Kidney (tissue), 13 donors: ENCODE measurements at regions not wholly inside any gene's neighbourhood (a gene's known extent, or its start where the extent isn't known, plus 50 kb on each side); places are given as distances from the start of the nearest gene placed in this dataset.

Source experiments
- DNase-seq, 5 donors: peaks; one replicate each; pipeline ENCODE4 v3.0.0-alpha.2; 2013 to 2020
- FAIRE-seq: peaks from 2 replicates; lab custom pipeline; 2012; peaks lifted over from hg19 to GRCh38; lab: Jason Lieb, UNC
- H3K27ac ChIP-seq, 2 donors: one replicate each; pipeline ENCODE4 v1.7.0; 2013; ENCODE audit warnings: low read depth in 2 of 2, low read length in 2 of 2, inconsistent platforms in 1 of 2
- H3K27me3 ChIP-seq: one replicate; pipeline ENCODE4 v1.7.1; 2013; ENCODE audit warnings: low read length, inconsistent platforms; ENCODE audit not compliant: control insufficient read depth, insufficient read depth
- H3K36me3 ChIP-seq, 3 donors: one replicate each; pipeline versions ENCODE4 v1.7.0 to v1.7.1; 2013; ENCODE audit warnings: low read length in 3 of 3, control low read depth in 1 of 3, inconsistent platforms in 1 of 3; ENCODE audit not compliant: insufficient read depth in 3 of 3, control insufficient read depth in 2 of 3
- H3K4me1 ChIP-seq, 3 donors: one replicate each; pipeline versions ENCODE4 v1.7.0 to v1.7.1; 2013; ENCODE audit warnings: low read length in 3 of 3, inconsistent platforms in 1 of 3, low read depth in 1 of 3; ENCODE audit not compliant: control insufficient read depth in 2 of 3, insufficient read depth in 2 of 3
- H3K4me3 ChIP-seq, 3 donors: one replicate each; pipeline versions ENCODE4 v1.7.0 to v1.8.1; 2013; ENCODE audit warnings: low read length in 3 of 3, control low read depth in 1 of 3, inconsistent platforms in 1 of 3
- H3K9ac ChIP-seq, 3 donors: one replicate each; pipeline versions ENCODE4 v1.7.0 to v1.7.1; 2013; ENCODE audit warnings: low read length in 3 of 3, control low read depth in 1 of 3, inconsistent platforms in 1 of 3
- H3K9me3 ChIP-seq, 3 donors: one replicate each; pipeline versions ENCODE4 v1.7.0 to v1.7.1; 2013; ENCODE audit warnings: low read length in 3 of 3, control low read depth in 1 of 3, inconsistent platforms in 1 of 3; ENCODE audit not compliant: control insufficient read depth in 2 of 3, insufficient read depth in 1 of 3
- intact Hi-C: fragments of 100-400 bp; cut with DNase I; formaldehyde crosslinking; loops from one replicate; pipeline ENCODE4 v1.11.1; 2022
- TF ChIP-seq, protein P1 (sequence below): IDR thresholded peaks from 3 replicates; pipeline ENCODE4 v1.5.1; 2012; ENCODE audit warnings: mild to moderate bottlenecking, moderate library complexity, borderline replicate concordance; ENCODE audit not compliant: insufficient read depth; ENCODE audit errors: extremely low read depth
- donor health status: control.
- donor health status: control.
- donor health status: control.
- donor health status: control.
- donor health status: control.
- donor health status: DM: yes; HTN: yes; CAD: no.
- donor health status: Normal renal cell carcinoma (clear cell type).

DNA sequence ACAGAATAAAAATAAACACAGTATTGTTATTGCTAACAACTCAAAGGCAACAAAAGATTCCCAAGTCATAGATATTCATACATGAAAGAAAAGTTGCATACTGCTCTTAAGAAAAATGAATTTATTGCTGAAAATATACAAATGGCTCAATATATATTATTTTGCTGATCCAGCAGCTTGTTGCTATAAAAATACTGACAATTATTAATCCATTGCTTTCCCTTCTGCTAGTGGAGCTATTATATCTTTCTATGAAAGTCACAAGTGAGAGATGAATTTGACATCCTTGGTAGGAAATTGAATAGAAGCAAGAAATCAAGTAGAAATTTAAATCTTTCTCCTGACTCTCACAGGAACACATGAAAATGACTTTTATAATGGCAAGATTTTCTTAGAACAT is 179.2 kb upstream of the MBNL1 start:
- Histone ChIP-seq H3K36me3 (no peaks in the 10 kb centered on the region), H3K9me3 (no peaks in the 10 kb centered on the region), H3K4me3 (no peak overlapping the region), H3K27ac (no peak overlapping the region), H3K9ac (no peak overlapping the region), H3K4me1 (no peaks in the 10 kb centered on the region), H3K27me3 (no peaks in the 10 kb centered on the region)
- FAIRE-seq (no peak), DNase-seq (no peak)
- TF ChIP-seq, protein P1, sequence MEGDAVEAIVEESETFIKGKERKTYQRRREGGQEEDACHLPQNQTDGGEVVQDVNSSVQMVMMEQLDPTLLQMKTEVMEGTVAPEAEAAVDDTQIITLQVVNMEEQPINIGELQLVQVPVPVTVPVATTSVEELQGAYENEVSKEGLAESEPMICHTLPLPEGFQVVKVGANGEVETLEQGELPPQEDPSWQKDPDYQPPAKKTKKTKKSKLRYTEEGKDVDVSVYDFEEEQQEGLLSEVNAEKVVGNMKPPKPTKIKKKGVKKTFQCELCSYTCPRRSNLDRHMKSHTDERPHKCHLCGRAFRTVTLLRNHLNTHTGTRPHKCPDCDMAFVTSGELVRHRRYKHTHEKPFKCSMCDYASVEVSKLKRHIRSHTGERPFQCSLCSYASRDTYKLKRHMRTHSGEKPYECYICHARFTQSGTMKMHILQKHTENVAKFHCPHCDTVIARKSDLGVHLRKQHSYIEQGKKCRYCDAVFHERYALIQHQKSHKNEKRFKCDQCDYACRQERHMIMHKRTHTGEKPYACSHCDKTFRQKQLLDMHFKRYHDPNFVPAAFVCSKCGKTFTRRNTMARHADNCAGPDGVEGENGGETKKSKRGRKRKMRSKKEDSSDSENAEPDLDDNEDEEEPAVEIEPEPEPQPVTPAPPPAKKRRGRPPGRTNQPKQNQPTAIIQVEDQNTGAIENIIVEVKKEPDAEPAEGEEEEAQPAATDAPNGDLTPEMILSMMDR: no peak
- intact Hi-C loops: no loop called here

GRCh38 chr3:152091725-152092124 is 177.0 kb upstream of the MBNL1 start:
- intact Hi-C loops: no loop called here
- DNase-seq (no peak), FAIRE-seq (no peak)
- no peak overlapping the region for H3K27ac ChIP-seq
- TF ChIP-seq, protein P1: no peak
- no peaks in the 10 kb centered on the region for H3K36me3 ChIP-seq
- no peaks in the 10 kb centered on the region for H3K9me3 ChIP-seq
- H3K27me3 ChIP-seq: no peaks in the 10 kb centered on the region
- H3K4me1 ChIP-seq: no peaks in the 10 kb centered on the region
- H3K9ac ChIP-seq: no peak overlapping the region
- no peak overlapping the region for H3K4me3 ChIP-seq

DNA sequence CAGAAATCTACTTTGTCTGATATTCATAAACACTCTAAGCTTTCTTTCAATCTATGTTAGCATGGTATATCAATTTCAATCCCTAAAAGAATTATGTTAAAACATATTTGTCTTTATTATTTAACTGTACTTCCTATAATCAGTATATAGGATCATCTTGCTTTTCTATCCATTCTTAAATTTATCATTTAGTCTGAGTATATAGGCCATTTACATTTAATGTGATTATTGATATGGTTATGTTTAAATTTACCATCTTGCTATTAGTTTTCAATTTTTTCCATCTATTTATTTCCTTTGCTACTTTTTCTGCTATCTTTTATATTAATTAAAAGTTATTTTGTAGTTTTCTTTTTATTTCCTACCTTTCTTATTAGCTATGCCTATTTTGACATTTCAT is 174.8 kb upstream of the MBNL1 start:
- no peaks in the 10 kb centered on the region for H3K4me1 ChIP-seq
- no peak overlapping the region for H3K4me3 ChIP-seq
- H3K9me3 ChIP-seq: no peaks in the 10 kb centered on the region
- no peaks in the 10 kb centered on the region for H3K27me3 ChIP-seq
- H3K27ac ChIP-seq: no peak overlapping the region
- DNase-seq (no peak), FAIRE-seq (peak; percentile 32)
- intact Hi-C loops: no loop called here
- H3K36me3 ChIP-seq: no peaks in the 10 kb centered on the region
- no peak overlapping the region for H3K9ac ChIP-seq
- TF ChIP-seq, protein P1: no peak

- H3K27ac ChIP-seq: no peak overlapping the region
- FAIRE-seq: no peak
Observed at GRCh38 chr3:152094406-152094805, 174.3 kb upstream of the MBNL1 start.

More at GRCh38 chr3:152094406-152094805, 174.3 kb upstream of the MBNL1 start:
- intact Hi-C loops: no loop called here
- Histone ChIP-seq H3K27me3 (no peaks in the 10 kb centered on the region), H3K4me3 (no peak overlapping the region), H3K36me3 (no peaks in the 10 kb centered on the region), H3K9ac (no peak overlapping the region), H3K4me1 (no peaks in the 10 kb centered on the region), H3K9me3 (no peaks in the 10 kb centered on the region)
- TF ChIP-seq, protein P1: no peak
- DNase-seq: no peak
